ENCODE measurements at regions not wholly inside any gene's neighbourhood (a gene's known extent, or its start where the extent isn't known, plus 50 kb on each side); places are given as distances from the start of the nearest gene placed in this dataset.
"Not testable (repeated sequence)": the region's sequence is repeated elsewhere in the genome, so short reads cannot be mapped to it uniquely, and the experiment has no call there.

DNA sequence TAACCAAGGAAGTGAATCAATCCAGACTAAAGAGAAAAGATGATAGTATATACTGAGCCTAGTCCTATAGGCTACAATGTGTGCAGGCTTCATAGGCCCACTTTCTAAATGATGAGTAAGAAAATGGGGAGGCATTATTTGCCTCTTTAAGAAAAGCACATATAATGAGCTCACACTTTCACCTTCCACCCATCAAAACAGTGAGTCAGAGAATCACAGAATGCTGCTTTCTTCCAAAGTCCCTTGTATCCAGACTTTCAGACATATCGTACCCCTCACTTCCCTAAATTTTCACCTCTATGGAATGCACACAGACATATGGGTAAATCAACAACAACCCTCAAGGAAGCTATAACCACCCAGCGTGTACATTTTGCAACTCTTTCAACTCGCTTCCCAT, 286.4 kb upstream of the PRKD1 start:
- no peak for DNase-seq (ENCODE audit: extremely low read depth in 1 of 2, low read depth in 1 of 2)

DNA sequence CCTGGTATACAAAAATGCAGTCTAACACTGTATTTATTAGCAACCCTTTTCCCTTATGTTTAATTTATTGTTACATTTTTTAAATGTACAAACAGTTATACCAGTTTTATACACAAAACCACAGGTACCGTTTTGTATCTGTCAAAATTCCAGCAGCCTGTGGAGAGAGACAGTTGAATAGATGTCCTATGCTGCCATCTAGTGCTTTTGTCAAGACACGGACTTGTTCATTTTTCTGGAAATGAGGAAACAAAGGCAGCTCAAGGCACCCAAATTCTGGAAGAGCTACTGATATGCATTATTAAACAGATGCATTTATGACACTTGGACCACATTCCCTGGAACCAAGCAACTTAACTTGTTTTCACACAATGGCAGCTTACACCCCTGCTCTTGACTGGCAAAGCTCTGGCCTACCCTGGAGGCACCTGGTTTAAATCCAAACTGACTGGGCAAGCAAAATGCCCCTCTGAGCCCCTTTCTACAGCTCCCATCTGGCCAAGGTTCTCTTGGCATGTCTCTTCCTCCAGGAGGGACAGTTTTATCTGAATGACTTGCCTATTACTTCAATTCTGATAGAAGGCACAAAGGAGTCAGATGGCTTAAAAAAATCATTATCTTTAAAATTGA, 286.9 kb upstream of the PRKD1 start:
- DNase-seq (ENCODE audit: extremely low read depth in 1 of 2, low read depth in 1 of 2) = no peak

DNA sequence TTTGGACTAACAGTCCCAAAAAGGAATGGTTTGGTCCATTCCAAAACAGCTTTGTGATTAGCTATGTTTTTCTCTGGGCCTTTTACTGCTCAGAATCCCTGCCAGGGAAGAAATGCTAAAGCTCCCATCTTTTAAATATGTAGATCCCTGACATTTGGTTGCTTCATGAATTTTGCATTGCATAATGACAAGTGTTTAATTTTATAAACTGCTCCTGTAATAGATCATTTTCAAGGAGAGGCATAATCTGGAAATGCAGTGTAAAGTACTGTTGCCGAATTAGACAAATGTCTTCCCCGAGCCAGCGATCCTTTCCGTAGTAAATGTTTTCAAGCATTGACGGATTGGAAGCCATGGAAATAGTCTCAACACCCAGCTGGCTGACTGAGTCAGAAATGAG, 291.3 kb upstream of the PRKD1 start:
- no peak for DNase-seq (ENCODE audit: extremely low read depth in 1 of 2, low read depth in 1 of 2)

DNA sequence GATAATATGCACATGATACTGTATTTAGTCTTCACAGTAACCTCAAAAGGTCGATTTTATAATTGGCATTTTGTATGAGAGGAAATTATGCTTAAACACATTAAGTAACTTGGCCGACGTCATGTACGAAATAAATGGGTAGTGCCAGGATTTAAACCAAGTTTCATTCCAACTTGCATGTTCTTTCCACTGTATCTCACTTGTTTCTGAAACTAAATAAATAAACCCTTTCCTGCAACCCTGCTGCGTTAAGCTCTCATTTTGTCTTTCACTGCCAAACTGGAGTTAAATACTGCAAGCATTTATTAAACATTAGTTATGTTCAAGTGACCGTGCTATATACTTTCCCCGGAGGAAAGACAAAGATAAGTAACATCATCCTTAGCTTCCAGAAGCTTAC, 293.9 kb upstream of the PRKD1 start:
- no peak for DNase-seq (ENCODE audit: extremely low read depth in 1 of 2, low read depth in 1 of 2)

DNA sequence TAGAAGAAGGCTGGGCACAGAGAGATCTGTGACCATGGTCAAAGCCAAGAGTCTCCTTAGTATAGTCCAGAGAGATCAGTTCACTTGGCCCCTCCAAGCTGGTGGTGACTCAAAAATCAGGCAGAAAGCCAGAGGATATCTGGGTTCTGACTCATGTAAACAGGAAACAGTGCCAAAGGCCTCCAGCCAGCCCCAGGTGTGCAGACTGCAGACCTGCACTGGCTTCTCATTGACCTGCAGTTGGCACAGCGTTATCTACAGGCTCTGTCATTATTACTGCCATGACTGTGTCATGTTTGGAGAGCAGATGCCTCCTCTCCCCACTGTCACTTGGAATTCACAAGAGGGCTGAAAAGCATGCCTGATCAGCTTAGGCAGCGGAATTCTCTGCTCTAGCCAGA, 295.7 kb upstream of the PRKD1 start:
- no peak for DNase-seq (ENCODE audit: extremely low read depth in 1 of 2, low read depth in 1 of 2)

DNA sequence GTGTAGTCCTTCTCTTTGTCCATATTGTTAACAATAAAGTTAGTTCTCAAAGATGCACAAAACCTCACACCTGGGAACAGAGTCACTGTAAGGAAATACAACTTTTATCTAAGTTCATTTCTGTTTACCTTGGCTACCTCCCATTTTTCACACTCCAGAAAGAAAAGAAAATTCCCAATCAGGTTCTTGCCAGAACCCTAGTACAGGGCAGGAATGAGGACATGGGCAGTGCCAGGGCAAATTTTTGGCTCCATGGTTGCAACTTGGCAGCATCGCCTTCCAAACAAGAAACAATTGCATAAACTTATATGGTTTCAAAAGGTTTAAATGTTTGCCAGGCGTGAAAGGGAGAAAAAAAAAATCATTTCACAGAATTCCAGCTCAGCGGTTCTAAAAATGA, 296.3 kb upstream of the PRKD1 start:
- DNase-seq (ENCODE audit: extremely low read depth in 1 of 2, low read depth in 1 of 2) = no peak

DNA sequence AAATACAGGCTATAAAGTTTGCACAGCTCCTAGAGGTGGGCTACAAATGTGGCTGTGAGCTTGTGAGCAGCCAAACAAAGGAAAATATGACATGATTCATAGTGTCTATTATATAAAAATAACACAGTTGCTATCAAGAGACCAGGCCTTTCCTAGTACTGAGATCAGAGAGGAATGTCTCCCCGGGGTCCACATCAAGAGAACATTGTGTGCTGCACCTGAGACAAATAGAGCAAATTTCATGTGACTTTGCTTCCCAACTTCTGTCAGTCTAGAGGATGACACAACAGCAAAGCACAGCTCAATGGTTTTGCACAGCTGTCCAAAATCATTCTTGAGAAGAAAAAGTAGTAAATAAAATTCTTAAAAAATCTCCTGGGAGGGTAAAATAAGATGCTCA, 297.5 kb upstream of the PRKD1 start:
- no peak for DNase-seq (ENCODE audit: extremely low read depth in 1 of 2, low read depth in 1 of 2)

DNA sequence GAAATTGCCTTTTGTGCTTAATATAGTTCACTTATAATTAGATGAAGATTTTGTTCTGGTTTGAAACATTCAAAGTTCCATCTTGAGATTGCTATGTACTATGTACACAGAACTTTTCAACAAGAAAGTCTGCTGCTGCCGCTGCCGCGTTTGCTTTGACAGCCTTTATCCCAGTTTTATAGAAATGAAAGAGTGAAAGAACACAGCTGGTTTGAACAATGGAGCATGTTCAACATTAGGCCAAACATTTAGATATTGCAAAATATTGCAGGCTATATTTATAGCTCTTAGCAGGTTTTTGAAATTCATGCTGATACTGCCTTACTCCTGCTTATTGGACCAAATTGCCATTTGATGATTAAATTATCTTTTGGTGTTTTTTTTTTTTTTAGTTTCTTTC, 299.8 kb upstream of the PRKD1 start:
- DNase-seq (ENCODE audit: extremely low read depth in 1 of 2, low read depth in 1 of 2) = no peak

DNA sequence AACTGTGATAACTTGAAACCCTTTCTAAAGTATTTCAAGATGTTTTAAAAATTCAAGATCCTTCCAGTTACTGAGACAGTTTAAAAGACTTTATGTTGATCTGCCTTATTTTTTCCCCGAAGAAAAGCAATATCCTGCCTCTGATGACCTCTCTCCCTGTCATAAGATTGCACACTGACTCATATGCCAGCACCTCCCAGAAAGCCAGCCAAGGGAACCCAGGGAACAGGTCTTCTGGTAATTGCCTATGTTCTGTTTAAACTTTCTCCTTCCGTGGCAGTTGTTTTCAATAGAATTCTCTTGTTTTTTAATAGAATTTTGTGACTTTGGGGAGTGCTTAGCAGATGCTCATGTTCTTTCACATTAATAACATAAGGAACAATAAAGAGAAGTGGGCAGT, 300.2 kb upstream of the PRKD1 start:
- no peak for DNase-seq (ENCODE audit: extremely low read depth in 1 of 2, low read depth in 1 of 2)

DNA sequence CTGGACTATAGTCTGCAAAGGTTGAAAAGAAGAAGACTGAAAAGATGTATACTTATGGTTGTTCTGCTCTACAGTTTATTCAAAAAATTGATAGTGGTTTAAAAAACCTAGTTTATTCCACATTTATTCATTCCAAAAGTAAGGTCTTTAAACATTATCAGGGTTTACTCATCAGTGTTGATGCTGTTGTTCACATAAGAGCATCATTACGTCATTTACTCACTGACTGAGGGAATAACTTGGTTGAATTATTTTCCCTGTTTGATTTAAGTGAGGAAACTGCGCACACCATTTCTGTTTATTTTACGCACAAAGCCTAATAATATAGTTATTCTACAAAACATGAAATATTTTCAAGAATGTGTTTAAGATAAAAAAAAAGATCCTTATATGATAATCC, 303.1 kb upstream of the PRKD1 start:
- DNase-seq (ENCODE audit: extremely low read depth in 1 of 2, low read depth in 1 of 2) = no peak

DNA sequence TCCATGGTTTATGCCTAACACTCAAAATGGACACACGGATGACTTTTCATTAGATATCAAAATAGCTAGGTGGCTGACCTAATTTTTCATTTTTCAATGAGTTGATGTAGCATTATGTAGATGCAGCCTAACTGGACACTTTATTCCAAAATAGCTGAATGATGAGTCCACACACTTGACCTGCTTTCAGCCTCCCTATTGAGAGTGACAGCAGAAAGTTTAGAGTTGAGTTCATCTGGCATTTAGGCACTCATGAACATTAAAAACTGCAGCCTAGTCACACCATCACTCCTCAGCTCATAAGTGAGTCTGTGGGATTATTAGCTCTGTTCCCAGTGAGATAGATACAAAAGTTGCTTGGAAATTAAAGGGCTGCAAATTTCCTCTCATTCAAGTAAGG, 307.3 kb upstream of the PRKD1 start:
- DNase-seq (ENCODE audit: extremely low read depth in 1 of 2, low read depth in 1 of 2) = no peak

DNA sequence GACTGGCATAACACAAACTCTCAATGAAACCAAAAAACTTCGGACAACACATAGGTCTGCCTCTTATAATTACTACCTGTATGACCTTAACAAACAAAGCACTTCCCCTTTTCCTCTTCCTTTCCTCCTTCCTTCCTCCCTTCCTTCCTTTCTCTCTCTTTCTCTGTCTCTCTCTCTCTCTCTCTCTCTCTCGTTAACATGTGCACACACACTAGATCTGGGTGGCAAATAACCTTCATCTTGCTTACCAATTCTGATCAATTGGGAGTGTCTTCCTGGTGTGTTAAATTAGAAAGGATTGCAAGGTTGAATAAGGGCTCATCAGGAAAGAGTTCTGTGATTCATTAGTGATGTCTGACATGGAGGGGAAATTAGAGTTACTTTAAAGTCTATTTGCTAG, 307.8 kb upstream of the PRKD1 start:
- DNase-seq (ENCODE audit: extremely low read depth in 1 of 2, low read depth in 1 of 2) = no peak

DNA sequence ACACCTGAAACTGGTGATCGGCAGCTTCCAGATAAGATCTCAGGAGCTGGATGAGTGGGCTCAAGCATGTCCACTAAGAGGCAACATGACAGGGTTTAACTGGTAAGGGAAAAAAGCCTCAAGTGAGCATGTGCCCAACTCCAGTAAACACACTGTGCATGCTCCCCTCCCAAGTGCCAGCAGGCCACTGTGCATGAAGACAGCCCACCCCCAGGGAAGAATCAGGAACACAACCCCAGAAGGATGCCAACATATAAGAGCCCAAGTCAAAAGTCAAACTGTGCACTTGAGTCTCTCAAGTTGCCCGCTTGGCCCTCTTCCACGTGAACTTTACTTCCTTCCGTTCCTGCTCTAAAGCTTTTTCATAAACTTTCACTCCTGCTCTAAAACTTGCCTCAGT, 311.3 kb upstream of the PRKD1 start:
- DNase-seq (ENCODE audit: extremely low read depth in 1 of 2, low read depth in 1 of 2) = no peak

DNA sequence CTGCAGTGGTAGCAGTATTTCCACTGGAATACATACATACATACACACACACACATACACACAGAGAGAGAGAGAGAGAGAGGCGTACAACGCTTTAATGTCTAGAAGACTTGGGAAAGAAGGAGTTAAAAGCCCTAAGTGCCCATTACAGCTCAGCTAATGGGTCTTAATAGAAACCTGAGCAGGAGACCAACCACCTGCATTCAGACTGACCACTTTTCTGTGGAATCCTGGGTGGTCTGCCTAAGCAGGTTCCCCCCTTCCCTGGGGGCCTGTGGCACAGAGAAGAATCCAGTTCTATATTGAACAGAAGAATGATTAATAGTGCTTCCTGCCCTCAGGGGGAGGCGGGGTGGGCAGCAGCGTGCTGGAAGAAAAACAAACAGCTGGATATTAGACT, 312.4 kb upstream of the PRKD1 start:
- DNase-seq (ENCODE audit: extremely low read depth in 1 of 2, low read depth in 1 of 2) = no peak

DNA sequence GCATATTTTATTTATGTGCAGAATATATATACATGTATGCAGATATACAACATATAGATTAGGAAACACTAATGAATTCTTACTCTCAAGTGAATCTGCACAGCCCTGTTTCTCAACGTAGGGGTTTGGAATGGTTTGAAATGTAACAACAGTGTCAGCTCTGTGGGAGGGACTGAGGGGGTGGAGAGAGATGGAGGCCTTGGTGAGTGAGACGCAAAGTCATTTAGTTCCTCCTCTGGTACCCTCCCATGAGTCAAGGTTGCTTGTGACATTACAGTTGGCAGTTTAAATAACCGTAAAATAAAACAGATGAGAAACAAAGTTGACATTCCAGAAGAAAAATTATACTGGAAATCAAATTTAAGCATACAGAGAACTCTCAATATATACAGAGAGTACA, 313.0 kb upstream of the PRKD1 start:
- DNase-seq (ENCODE audit: extremely low read depth in 1 of 2, low read depth in 1 of 2) = no peak

DNA sequence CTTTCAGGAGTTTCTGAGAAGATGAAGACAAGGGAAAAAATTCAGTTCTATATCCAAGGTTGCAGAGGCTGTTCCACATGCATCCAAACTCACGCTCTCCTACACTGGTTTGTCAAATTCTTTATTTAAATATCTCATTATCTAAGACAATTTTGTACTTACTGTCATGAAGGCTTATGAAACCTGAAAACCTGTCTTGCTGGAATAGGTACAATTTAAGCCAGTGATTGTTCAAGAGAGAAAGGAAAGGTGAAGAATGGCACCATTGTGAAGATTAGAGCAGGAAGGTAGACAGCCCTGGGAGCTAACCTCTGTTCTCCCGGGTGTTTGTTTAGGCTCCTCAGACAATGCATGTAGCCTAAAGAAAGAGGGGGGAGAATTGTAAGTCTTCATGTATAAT, 315.1 kb upstream of the PRKD1 start:
- DNase-seq (ENCODE audit: extremely low read depth in 1 of 2, low read depth in 1 of 2) = no peak

DNA sequence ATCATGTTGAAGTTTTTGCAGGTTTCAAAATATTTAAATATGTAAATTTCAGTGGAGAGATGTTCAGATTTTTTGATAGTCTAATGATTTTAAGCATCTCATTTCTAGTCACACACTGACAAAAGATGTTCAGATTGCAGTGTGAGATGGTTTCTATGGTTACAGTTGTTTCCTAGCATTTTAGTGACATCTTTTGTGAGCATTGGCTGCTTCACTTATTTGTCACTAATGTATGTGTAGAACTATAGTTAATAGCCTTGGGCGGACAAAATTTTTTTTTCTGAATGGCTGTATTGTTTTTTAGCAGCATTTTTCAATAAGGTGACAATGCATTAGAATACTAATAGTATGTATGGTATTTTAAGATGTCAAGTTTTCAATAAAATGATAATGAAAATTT, 315.6 kb upstream of the PRKD1 start:
- no peak for DNase-seq (ENCODE audit: extremely low read depth in 1 of 2, low read depth in 1 of 2)

DNA sequence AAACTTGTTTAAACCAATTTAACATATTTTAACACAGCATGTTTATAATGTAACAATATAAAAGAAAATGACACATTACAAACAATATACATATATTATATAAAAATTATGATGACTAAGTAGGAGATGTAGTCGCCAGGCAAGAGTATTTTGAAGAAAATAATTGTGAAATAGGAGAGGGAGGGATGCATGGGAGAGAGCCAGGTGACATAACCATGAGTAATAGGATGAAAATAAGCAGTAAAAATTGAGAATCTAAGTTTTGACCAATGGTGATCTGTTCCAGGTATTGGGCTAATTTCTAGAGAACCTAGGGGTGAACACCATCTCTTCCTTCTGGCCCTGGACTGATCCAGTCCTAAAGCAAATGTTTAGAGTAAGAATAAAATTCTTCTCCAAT, 315.2 kb upstream of the G2E3 start:
- no peak for DNase-seq (ENCODE audit: extremely low read depth in 1 of 2, low read depth in 1 of 2)

DNA sequence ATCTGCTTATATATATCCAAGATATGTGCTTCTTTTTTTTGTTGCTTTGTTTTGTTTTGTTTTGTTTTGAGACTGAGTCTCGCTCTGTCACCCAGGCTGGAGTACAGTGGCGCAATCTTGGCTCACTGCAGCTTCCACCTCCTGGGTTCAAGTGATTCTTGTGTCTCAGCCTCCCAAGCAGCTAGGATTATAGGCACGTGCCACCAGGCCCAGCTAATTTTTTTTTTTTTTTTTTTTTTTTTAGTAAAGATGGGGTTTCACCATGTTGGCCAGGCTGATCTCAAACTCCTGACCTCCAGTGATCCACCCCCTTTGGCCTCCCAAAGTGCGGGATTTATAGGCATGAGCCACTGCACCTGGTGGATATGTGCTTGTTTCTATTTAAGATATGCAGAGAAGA, 314.6 kb upstream of the G2E3 start:
- DNase-seq (ENCODE audit: extremely low read depth in 1 of 2, low read depth in 1 of 2) = not testable (repeated sequence)

DNA sequence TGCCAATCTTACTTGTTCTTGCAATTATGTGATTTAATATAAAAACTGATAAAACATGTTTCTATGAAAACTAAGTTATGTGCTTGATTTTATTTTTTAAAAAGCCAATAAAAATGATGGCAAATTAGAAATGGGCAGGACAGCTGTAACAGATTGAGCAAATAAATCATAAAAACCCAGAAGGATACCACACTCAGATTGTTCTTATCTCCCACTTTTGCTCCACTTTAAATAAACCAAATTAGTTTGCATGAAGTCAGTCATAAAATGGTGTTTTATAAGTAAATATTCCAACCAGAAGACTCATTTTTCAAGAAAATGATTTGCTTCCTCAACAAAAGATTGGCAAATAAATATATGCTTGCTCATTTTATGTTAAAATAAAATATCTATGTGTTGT, 307.9 kb upstream of the G2E3 start:
- DNase-seq (ENCODE audit: extremely low read depth in 1 of 2, low read depth in 1 of 2) = no peak

DNA sequence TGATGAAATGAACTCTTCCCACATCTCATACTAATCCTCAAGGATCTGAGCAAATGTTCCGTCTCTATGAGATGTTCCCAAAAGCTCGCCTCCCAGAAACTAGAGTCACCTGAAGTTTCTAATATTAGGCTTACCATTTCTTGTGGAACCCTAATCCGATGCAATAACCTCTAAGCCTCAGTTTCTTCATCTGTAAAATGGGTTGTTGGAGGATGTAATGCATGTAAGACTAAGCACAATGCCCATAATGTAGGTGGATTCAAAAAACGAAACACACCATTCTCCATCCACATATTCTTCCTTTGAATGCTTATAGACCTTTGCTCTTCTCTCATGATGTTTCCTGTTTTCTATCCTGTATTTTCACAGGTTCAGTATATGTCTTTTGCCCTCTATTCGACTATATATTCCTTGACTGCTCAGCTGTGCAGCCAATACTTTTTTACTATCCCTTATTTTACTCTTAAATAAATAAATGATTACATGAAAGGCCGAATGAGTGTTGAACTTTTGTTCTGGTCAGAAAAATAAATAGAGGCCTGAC, 307.3 kb upstream of the G2E3 start:
- DNase-seq (ENCODE audit: extremely low read depth in 1 of 2, low read depth in 1 of 2) = no peak

DNA sequence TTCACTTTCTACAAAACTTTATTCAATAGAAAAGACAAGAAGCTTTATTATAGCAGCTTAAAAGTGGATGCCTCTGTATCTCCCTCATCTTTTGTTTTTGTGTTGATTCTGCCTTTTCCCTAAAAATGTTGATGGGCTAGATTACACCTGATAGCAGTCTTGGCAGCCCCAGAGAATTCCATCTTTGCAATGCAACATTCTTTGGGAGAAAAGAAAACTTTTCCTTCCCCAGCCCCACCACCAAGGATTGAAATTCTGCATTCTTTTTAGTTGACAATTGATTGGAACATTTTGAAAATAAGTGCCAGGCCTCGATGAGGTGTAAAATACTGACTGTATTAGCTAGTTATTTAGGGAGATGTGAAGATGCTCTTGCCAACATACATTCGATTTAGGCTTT, 306.8 kb upstream of the G2E3 start:
- no peak for DNase-seq (ENCODE audit: extremely low read depth in 1 of 2, low read depth in 1 of 2)

Measured in activated CD8-positive, alpha-beta memory T cell treated with anti-CD3 and anti-CD28 coated beads for 1 hour (primary cell).